AG04449 (cell line): ENCODE measurements at regions not wholly inside any gene's neighbourhood (a gene's known extent, or its start where the extent isn't known, plus 50 kb on each side); places are given as distances from the start of the nearest gene placed in this dataset.

Experiments
- CTCF ChIA-PET: fragments of 350-600 bp; formaldehyde crosslinking; extraction: SDS; loops from one replicate; lab custom pipeline; 2021; ENCODE audit warnings: antibody characterized with exemption; lab: Yijun Ruan, JAX
- POLR2A ChIA-PET: fragments of 400-600, 350-600 bp; formaldehyde crosslinking; extraction: SDS; loops from one replicate; lab custom pipeline; 2020; ENCODE audit warnings: antibody characterized with exemption, inconsistent platforms; lab: Yijun Ruan, JAX
- DNase-seq: peaks from one replicate; pipeline ENCODE4 v3.0.0-alpha.2; 2010; ENCODE audit warnings: low read depth, low spot score
- H3K4me3 ChIP-seq: 2 replicates; pipeline ENCODE4 v1.5.1; 2011; ENCODE audit warnings: low read depth, mild to moderate bottlenecking, control low read depth, low read length
- TF ChIP-seq, protein P1 (sequence below): IDR thresholded peaks from one replicate; pipeline ENCODE4 v1.5.1; 2011; ENCODE audit warnings: mild to moderate bottlenecking, moderate library complexity, low read length, control low read depth, inconsistent platforms; ENCODE audit not compliant: insufficient read depth; ENCODE audit errors: missing control alignments

DNA sequence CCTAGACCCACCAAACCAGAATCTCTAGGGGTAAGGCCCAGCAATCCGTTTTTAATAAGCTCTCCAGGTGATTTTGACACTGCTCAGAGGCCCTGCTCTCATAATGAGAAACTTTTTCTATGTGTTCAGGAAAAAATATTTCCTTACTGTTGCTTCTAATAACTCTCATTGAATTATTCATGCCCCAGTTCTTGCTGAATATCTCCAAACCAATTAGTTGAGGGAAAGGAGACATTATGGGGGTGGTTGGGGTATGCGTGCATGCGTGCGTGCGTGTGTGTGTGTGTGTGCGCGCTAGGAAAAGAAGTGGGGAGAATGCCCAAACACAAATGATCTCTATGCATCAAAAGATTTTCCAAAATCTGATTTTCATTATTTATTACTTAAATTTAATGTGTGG lies 411.4 kb downstream of the PIK3R1 start:
- DNase-seq = no peak
- H3K4me3 ChIP-seq = no peak overlapping the region
- ChIA-PET POLR2A (no interaction called here), CTCF (no interaction called here)
- TF ChIP-seq, protein P1, sequence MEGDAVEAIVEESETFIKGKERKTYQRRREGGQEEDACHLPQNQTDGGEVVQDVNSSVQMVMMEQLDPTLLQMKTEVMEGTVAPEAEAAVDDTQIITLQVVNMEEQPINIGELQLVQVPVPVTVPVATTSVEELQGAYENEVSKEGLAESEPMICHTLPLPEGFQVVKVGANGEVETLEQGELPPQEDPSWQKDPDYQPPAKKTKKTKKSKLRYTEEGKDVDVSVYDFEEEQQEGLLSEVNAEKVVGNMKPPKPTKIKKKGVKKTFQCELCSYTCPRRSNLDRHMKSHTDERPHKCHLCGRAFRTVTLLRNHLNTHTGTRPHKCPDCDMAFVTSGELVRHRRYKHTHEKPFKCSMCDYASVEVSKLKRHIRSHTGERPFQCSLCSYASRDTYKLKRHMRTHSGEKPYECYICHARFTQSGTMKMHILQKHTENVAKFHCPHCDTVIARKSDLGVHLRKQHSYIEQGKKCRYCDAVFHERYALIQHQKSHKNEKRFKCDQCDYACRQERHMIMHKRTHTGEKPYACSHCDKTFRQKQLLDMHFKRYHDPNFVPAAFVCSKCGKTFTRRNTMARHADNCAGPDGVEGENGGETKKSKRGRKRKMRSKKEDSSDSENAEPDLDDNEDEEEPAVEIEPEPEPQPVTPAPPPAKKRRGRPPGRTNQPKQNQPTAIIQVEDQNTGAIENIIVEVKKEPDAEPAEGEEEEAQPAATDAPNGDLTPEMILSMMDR = no peak

DNA sequence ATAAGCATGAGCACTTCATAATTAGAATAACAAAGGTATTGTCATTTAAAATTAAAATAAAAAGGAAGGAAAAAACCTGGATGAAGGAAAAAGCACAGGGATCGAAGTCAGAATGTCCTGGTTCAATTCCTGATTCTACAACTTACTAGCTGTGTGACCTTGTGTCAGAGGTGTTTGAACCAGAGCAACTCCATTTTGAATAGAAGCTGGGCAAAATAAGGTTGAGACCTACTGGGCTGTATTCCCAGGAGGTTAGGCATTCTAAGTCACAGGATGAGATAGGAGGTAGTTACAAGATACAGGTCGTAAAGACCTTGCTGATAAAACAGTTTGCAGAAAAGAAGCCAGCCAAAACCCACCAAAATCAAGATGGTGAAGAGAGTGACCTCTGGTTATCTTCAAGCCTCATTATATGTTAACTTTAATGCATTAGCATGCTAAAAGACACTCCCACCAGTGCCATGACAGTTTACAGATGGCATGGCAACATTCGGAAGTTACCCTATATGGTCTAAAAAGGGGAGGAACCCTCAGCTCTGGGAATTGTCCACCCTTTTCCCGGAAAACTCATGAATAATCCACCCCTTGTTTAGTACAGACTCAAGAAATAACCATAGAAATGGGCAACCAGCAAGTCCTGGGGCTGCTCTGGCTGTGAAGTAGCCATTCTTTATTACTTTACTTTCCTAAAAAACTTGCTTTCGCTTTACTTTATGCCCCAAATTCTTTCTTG lies 412.7 kb downstream of the PIK3R1 start:
- no peak overlapping the region for H3K4me3 ChIP-seq
- no peak for DNase-seq
- TF ChIP-seq, protein P1 = no peak
- ChIA-PET CTCF (no interaction called here), POLR2A (no interaction called here)

DNA sequence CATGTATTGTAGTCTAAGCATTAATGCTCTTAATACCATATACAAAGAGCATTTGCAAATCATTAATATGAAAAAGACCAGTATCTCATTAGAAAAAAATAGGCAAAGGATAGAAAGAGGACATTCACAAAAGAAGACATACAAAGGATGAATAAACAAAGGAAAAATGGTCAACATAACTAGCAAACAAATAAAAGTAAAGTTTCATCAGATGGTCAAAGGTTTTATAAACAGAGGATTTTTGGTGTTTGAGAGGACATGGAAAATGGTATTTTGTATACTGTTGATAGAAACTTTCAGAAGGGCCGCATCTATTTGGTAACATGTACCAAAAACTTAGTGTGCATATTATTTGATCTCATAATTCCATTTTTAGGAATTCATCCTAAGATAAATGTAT lies 414.8 kb downstream of the PIK3R1 start:
- ChIA-PET POLR2A (no interaction called here), CTCF (no interaction called here)
- TF ChIP-seq, protein P1 = no peak
- DNase-seq = no peak
- no peak overlapping the region for H3K4me3 ChIP-seq

DNA sequence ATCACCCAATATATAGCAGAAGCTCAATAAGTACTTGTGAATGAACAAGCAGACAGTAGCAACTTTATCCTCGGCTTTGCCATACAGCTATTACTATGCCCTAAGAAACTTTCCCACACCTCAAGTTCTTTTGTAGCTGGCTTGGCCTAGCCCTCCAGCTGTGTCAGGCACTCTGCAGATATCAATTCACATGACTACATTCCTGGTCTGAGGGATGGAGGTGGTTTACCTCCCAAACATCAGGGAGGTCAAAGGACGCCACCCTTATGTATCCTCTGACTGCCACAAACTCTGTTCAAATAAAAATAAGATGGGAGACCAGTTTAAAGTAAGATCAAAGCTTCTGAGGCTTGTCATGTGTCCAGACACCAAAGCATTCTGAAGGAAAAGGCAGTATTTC lies 416.3 kb downstream of the PIK3R1 start:
- no peak overlapping the region for H3K4me3 ChIP-seq
- DNase-seq = no peak
- CTCF ChIA-PET = interaction anchor here (0.9 kb wide), 1 partner anchor 27 kb away, joined by 3 read pairs; no protein-coding TSS in a partner anchor
- POLR2A ChIA-PET = no interaction called here
- TF ChIP-seq, protein P1 = no peak

DNA sequence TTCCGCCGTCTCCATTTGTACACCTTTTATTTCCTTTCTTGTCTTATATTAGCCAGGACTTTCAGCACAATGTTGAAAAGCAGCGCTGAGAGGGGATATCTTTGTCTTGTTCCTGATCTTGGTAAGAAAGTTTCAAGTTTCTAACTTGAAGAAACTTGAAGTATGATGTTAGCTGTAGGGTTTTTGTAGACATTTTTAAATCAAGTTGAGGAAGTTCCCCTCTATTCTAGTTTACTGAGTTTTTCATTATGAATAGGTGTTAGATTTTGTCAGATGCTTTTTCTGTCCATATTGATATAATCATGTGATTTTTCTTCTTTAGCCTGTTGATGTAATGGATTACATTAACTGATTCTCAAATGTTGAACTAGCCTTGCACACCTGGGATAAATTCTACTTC lies 425.7 kb downstream of the PIK3R1 start:
- TF ChIP-seq, protein P1 = no peak
- CTCF ChIA-PET = no interaction called here
- POLR2A ChIA-PET = no interaction called here
- no peak for DNase-seq
- no peak overlapping the region for H3K4me3 ChIP-seq

DNA sequence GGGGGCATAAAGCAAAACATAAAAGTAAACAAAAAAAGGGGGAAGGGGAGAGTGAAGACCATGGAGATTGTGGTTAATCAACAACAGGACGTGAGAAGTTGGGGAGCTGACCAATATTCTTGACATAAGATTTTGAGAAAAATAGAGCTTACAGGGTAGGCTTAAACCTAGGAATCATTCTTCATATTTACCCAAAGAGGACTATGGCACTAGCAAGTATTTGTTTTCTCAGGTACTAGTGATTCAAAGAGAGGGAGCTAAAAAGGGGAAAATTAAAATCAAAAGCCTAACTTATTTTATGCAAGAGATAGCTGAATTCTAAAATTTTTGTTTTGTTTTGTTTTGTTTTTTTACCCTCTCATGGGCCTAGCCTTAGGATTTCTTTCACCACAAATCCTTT lies 427.5 kb downstream of the PIK3R1 start:
- no peak for DNase-seq
- TF ChIP-seq, protein P1 = no peak
- ChIA-PET POLR2A (no interaction called here), CTCF (no interaction called here)
- H3K4me3 ChIP-seq = no peak overlapping the region
